ENCODE measurements at regions not wholly inside any gene's neighbourhood (a gene's known extent, or its start where the extent isn't known, plus 50 kb on each side); places are given as distances from the start of the nearest gene placed in this dataset.

DNA sequence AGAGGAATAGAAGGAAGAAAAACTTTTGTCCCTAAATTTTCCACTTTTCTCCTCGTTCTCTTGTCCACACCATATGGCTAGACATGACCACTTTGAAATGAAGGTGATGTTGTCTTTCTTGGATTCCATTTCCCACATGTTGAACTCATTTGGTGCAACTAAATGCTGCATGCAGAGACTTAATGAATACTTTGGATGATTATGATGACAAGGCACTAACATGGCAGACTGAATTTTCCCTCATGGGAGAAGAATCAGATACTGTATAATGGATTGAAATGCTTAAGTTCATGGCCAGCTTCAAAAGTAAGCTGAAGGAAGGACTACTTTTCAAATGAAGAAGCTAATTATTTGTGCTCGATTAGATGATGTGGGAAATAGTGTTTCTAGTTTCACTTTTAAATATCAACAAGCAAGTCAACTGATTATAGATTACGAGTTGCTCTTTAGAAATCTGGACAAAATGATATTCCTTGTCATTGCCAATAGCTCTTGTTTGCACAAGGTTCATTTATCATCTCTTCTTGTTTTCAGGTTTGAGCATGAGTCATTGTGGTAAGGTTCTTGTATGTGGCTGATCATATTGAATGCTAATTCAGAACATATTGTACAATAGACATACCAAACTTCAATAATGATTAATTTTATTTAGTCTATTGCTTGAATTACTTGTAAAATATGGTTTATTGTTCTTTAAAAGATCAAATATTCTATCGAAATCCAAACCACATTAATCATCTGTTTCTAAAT lies 501.3 kb upstream of the FTMT start:
- Histone ChIP-seq H3K4me1 (no peaks in the 10 kb centered on the region), H3K9me3 (no peaks in the 10 kb centered on the region), H3K27me3 (no peaks in the 10 kb centered on the region), H3K4me3 (no peak overlapping the region), H3K36me3 (no peaks in the 10 kb centered on the region), H3K27ac (no peak overlapping the region)
- intact Hi-C loops (cut with DNase I; ENCODE audit: low total_unique reads): no loop called here
- WGBS, 5 donors: 33 to 38% (median 36%) methylated on average over 4 of the region's 4 CpGs
- DNase-seq: no peak
- TF ChIP-seq, protein P1, sequence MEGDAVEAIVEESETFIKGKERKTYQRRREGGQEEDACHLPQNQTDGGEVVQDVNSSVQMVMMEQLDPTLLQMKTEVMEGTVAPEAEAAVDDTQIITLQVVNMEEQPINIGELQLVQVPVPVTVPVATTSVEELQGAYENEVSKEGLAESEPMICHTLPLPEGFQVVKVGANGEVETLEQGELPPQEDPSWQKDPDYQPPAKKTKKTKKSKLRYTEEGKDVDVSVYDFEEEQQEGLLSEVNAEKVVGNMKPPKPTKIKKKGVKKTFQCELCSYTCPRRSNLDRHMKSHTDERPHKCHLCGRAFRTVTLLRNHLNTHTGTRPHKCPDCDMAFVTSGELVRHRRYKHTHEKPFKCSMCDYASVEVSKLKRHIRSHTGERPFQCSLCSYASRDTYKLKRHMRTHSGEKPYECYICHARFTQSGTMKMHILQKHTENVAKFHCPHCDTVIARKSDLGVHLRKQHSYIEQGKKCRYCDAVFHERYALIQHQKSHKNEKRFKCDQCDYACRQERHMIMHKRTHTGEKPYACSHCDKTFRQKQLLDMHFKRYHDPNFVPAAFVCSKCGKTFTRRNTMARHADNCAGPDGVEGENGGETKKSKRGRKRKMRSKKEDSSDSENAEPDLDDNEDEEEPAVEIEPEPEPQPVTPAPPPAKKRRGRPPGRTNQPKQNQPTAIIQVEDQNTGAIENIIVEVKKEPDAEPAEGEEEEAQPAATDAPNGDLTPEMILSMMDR (IDR thresholded peaks at IDR 0.05): no peak

DNA sequence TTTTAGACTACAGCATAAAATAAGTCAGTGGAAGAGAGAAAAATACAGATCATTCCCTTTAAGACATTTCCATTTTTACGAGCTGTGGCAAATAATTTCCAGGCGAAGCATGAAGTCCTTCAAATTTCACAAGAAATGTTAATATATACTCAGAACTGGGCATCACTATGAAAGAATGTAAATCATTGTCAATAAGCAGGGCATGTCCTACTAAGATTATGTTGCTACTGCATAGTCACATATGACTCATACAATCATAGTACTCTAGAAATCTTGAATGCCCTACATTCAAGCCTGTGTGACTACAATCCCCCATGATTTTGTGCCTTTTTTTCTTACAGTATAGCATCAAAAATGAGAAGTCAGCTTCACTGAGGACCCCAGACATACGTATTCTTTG lies 485.2 kb upstream of the FTMT start:
- intact Hi-C loops (cut with DNase I; ENCODE audit: low total_unique reads): no loop called here
- 63 to 78% (median 65%) methylated on average over 3 of the region's 3 CpGs for WGBS, 5 donors

DNA sequence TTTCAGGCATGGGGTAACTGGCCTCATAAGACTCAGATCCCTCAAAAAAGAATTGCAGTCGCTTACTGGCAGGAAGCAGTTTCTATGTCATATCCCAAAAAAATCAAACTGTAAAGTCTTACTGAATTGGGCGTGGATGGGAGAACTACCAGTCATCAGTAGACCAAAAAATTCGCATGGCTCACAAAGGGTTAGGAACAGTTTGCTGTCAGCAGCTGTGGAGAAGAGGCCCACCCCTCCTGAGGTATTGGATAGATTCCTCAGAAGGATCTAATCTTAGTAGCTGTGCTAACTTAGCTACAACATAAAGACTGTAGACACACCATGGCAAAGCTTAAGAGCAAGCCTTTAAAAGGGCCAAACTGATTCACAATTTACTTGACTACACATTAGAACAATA lies 478.3 kb upstream of the FTMT start:
- intact Hi-C loops (cut with DNase I; ENCODE audit: low total_unique reads): no loop called here
- TF ChIP-seq POLR2A (IDR thresholded peaks at IDR 0.05) (no peak), EP300 (IDR thresholded peaks at IDR 0.05) (no peak), POLR2AphosphoS5 (IDR thresholded peaks at IDR 0.05) (no peak)
- TF ChIP-seq, protein P1 (IDR thresholded peaks at IDR 0.05): no peak
- no peaks in the 10 kb centered on the region for H3K9me3 ChIP-seq
- no peak overlapping the region for H3K4me3 ChIP-seq
- no peaks in the 10 kb centered on the region for H3K36me3 ChIP-seq
- WGBS, 5 donors: 64 to 86% (median 80%) methylated on average over 3 of the region's 3 CpGs
- no peak for DNase-seq
- no peak overlapping the region for H3K27ac ChIP-seq
- H3K4me1 ChIP-seq: no peaks in the 10 kb centered on the region
- H3K27me3 ChIP-seq: no peaks in the 10 kb centered on the region

More for the DNA sequence above, 485.2 kb upstream of the FTMT start:
- Histone ChIP-seq H3K36me3 (no peaks in the 10 kb centered on the region), H3K27me3 (no peaks in the 10 kb centered on the region), H3K9me3 (no peaks in the 10 kb centered on the region), H3K4me1 (no peaks in the 10 kb centered on the region), H3K27ac (no peak overlapping the region), H3K4me3 (no peak overlapping the region)
- TF ChIP-seq, protein P1 (IDR thresholded peaks at IDR 0.05): no peak
- TF ChIP-seq POLR2A (IDR thresholded peaks at IDR 0.05) (no peak), EP300 (IDR thresholded peaks at IDR 0.05) (no peak), POLR2AphosphoS5 (IDR thresholded peaks at IDR 0.05) (no peak)
- no peak for DNase-seq

DNA sequence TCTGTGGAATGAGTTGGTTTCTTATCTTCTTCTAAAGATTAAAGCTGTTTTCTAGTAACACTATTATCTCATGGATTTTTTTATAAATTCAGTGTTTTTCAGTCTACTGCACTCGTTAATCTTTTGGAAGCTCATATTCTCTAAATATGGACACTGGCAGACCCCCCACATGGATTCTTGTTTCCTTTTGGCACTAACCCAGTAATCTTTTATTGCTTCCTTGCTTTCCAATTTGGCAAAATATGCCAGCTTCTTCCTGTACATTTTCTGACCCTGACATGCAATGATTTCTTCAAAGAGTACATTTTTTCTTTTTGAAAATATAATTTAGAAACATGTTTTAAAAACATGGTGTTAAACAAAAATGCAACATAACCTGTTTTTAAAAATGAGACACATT lies 474.2 kb upstream of the FTMT start:
- H3K27me3 ChIP-seq: no peaks in the 10 kb centered on the region
- H3K27ac ChIP-seq: no peak overlapping the region
- no peaks in the 10 kb centered on the region for H3K4me1 ChIP-seq
- intact Hi-C loops (cut with DNase I; ENCODE audit: low total_unique reads): no loop called here
- 22 to 39% (median 31%) methylated on average over 1 of the region's 1 CpG for WGBS, 5 donors
- H3K9me3 ChIP-seq: no peaks in the 10 kb centered on the region
- no peak for TF ChIP-seq EP300 (IDR thresholded peaks at IDR 0.05)
- TF ChIP-seq, protein P1 (IDR thresholded peaks at IDR 0.05): no peak
- TF ChIP-seq POLR2AphosphoS5 (IDR thresholded peaks at IDR 0.05): no peak
- TF ChIP-seq POLR2A (IDR thresholded peaks at IDR 0.05): no peak
- no peak for DNase-seq
- no peak overlapping the region for H3K4me3 ChIP-seq
- no peaks in the 10 kb centered on the region for H3K36me3 ChIP-seq
